Fibroblast of the aortic adventitia (primary cell): ENCODE measurements at regions not wholly inside any gene's neighbourhood (a gene's known extent, or its start where the extent isn't known, plus 50 kb on each side); places are given as distances from the start of the nearest gene placed in this dataset.

Experiments used
- DNase-seq: peaks from one replicate; pipeline ENCODE4 v3.0.0-alpha.2; 2010; ENCODE audit warnings: low read depth
- H3K4me3 ChIP-seq: 2 replicates; pipeline ENCODE4 v1.5.1; 2011; ENCODE audit warnings: low read depth, mild to moderate bottlenecking, control low read depth, low read length, moderate library complexity
- TF ChIP-seq, protein P1 (sequence below): IDR thresholded peaks from 2 replicates; pipeline ENCODE4 v1.5.1; 2011; ENCODE audit warnings: mild to moderate bottlenecking, low read length, control low read depth, inconsistent platforms; ENCODE audit not compliant: insufficient read depth

DNA sequence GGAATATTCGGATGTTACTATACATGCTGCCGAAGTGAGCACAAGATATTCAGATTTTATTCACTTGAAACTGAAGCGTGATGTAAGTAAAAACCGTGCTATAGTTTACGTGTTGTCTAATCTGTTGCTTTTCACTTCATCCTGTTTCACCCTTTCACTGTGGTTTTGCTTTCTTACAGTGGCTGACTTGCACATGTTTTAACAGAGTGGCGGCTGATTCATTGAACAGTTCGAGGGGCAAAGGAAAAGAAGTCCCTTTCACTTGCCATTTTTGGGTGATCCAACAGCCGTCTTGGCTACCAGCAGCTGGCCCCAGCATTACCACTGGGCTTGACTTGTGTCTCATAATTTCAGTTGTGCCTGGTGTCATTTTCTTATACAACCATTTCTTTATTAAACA lies 134.0 kb downstream of the IRX1 start:
- DNase-seq, result no peak
- TF ChIP-seq, protein P1, sequence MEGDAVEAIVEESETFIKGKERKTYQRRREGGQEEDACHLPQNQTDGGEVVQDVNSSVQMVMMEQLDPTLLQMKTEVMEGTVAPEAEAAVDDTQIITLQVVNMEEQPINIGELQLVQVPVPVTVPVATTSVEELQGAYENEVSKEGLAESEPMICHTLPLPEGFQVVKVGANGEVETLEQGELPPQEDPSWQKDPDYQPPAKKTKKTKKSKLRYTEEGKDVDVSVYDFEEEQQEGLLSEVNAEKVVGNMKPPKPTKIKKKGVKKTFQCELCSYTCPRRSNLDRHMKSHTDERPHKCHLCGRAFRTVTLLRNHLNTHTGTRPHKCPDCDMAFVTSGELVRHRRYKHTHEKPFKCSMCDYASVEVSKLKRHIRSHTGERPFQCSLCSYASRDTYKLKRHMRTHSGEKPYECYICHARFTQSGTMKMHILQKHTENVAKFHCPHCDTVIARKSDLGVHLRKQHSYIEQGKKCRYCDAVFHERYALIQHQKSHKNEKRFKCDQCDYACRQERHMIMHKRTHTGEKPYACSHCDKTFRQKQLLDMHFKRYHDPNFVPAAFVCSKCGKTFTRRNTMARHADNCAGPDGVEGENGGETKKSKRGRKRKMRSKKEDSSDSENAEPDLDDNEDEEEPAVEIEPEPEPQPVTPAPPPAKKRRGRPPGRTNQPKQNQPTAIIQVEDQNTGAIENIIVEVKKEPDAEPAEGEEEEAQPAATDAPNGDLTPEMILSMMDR, result no peak
- H3K4me3 ChIP-seq, result no peak overlapping the region

DNA sequence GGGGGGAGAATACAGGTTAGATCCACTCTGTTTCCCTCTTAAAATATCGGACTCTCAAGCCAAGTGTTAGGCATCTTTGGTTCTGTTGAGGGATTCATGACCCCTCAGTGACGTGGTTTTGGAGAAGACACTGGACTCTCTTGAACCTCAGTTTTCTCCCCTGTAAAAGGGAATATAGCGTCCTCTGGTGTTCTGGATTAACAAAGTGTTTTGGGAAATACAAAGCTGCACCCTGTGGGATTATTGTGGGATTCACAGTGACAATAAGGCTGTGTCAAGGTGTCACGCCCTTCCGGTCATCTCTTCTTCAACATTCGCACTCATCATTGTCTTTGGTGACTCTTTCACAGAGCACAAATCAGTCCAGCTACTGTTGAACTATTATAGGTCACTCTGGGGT lies 139.0 kb downstream of the IRX1 start:
- DNase-seq, result no peak
- no peak overlapping the region for H3K4me3 ChIP-seq
- TF ChIP-seq, protein P1, result no peak

DNA sequence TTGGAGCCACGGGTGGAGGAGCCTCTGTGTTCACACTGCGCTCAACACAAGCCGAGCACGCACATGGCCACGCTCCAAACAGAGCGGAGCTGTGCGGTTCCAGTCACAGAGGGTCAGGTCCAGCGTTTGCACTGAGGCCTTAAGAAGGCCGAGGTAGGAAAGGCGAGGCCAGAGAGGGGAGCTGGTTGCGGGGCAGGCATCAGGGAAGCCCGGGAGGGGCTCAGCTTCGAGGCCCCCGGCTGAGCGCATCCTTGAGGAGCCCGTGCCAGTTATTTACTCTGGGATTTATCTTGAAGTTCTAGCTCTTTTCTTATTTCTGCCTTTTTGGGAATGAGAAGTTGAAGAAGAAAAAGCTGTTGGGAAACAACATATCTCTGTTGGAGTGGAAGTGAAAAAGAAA lies 140.8 kb downstream of the IRX1 start:
- DNase-seq, result no peak
- H3K4me3 ChIP-seq, result no peak overlapping the region
- TF ChIP-seq, protein P1, result no peak

DNA sequence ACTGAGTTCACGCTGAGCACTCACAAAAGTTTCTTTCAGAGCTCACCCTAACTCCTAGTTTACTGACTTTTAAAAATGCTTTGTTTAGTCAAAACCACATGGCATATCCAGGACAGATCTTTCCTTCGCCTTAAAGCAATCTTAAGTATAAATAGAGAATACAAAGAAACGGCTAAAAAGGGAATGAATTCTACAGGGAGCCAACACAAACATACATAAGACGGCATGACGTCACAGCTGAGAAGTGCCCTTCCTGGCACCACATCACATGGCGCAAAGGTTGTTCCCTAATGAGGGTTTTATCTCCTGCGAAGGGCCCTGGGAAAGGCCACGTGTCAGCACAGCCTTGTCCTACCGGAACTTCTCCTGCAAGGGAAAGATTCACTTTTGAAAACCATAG lies 141.3 kb downstream of the IRX1 start:
- no peak for DNase-seq
- TF ChIP-seq, protein P1, result no peak
- no peak overlapping the region for H3K4me3 ChIP-seq

DNA sequence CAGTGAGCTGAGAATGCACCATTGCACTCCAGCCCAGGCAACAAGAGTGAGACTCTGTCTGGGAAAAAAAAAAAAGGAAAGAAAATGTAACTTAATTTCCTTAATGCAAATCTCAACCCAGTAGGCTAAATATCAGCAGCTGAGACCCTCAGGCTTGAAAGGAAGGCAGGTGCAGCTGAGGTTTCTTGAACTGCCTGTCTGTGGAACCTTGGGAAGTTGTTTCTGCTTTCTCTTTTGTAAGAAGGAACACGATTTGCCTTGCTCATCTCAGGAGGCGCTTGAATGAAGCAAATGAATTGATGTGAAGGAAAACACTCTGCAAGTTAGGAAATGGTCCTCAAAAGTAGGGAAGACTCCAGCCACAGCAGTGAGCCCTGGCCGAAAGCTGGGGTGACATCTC lies 143.3 kb downstream of the IRX1 start:
- TF ChIP-seq, protein P1, result no peak
- H3K4me3 ChIP-seq, result no peak overlapping the region
- DNase-seq, result no peak

DNA sequence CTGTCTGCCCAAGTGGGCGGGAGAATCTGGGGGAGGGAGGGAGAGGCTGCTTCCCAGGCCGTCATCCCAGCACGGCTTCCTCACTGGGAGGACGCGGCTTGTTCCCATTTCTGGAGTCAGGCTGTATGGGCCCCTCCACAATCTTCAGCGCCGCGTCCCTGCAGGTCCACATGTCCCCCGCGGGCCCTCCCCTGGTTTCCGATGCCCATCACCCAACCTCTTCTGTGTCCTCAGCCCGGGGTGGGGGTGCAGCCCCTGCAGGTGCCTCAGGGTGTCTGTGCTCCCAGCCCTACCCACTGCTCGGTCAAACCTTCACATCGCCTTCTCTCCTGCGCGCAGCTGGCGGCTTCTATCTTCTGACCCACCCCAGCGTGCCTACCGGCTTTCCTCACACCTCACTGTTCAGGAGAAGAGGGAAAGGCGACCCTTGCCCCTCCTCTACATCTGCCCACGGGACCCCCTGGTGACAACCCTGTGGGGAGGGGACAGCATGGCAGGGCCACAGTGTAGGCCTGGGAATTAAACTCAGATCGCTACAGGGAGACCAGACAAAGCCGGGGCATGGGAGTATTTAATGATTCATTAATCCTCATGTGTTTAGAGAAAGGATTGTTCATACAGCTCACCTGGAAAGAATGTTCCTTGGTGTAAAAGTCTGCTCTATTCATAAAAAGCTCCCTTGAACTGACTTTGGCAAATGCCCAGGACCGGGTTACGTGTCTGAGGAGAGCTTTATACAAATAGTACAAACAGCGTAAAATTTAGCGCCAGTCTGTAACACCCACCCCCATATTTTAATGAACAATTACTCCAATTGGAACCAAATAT lies 145.1 kb downstream of the IRX1 start:
- H3K4me3 ChIP-seq, result no peak overlapping the region
- TF ChIP-seq, protein P1, result no peak
- DNase-seq, result no peak

DNA sequence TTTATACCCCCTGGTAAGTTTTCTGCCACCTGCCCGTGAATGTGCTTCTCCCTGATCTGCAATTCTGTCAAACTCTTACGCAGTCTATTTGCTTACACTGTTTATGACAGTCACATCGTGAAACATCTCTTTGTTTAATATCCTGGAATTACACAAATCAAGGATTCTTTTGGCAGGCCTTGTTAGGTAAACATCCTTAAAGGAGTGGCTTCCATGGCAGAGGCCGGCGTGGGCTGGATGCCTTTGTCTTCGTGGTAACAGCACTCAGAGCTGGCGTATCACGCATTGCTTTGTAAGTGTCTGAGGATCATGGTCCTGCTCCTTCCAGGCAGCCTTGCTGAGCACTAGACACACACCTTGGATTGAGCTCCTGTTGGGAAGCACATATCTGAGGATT lies 145.7 kb downstream of the IRX1 start:
- H3K4me3 ChIP-seq, result no peak overlapping the region
- no peak for DNase-seq
- TF ChIP-seq, protein P1, result no peak
